IMR-90 (cell line): ENCODE measurements at regions not wholly inside any gene's neighbourhood (a gene's known extent, or its start where the extent isn't known, plus 50 kb on each side); places are given as distances from the start of the nearest gene placed in this dataset.

Source experiments
- BHLHE40 ChIP-seq: fragments of 150-350 bp; IDR thresholded peaks from 2 replicates; pipeline ENCODE4 v1.6.1; 2016; ENCODE audit warnings: mild to moderate bottlenecking, low read depth, low read length
- FOS ChIP-seq: fragments of 150-350 bp; IDR thresholded peaks from 2 replicates; pipeline ENCODE4 v1.6.1; 2016; ENCODE audit warnings: low read depth, low read length
- TF ChIP-seq, protein P1 (sequence below): conservative IDR thresholded peaks from 2 replicates; pipeline ENCODE4 v1.5.1; 2012; ENCODE audit warnings: mild to moderate bottlenecking, low read depth, low read length, improper control_type of control experiment

DNA sequence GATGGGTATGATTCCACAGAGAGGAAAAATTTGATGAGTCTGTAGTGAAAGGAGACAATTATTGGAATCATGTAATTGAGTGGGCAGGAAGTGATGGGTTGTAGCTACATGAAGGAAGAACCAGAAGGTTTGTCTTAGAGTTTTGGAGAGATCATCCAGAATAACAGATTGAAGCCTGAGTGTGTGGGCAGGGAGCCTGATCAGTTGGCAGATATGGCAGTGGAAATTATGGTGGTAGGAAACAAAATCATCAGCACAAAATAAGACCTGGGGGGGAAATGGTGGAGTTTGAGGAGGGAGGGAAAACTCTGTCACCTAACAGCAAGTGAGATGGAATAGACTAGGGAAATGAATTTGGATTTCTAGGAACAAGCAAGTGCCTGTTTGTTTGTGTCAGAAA lies 606.6 kb upstream of the MAP3K7 start:
- TF ChIP-seq FOS (no peak), BHLHE40 (no peak)
- TF ChIP-seq, protein P1, sequence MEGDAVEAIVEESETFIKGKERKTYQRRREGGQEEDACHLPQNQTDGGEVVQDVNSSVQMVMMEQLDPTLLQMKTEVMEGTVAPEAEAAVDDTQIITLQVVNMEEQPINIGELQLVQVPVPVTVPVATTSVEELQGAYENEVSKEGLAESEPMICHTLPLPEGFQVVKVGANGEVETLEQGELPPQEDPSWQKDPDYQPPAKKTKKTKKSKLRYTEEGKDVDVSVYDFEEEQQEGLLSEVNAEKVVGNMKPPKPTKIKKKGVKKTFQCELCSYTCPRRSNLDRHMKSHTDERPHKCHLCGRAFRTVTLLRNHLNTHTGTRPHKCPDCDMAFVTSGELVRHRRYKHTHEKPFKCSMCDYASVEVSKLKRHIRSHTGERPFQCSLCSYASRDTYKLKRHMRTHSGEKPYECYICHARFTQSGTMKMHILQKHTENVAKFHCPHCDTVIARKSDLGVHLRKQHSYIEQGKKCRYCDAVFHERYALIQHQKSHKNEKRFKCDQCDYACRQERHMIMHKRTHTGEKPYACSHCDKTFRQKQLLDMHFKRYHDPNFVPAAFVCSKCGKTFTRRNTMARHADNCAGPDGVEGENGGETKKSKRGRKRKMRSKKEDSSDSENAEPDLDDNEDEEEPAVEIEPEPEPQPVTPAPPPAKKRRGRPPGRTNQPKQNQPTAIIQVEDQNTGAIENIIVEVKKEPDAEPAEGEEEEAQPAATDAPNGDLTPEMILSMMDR: no peak
